Activated CD8-positive, alpha-beta memory T cell treated with anti-CD3 and anti-CD28 coated beads for 1 hour (primary cell): ENCODE measurements at regions not wholly inside any gene's neighbourhood (a gene's known extent, or its start where the extent isn't known, plus 50 kb on each side); places are given as distances from the start of the nearest gene placed in this dataset.
"Not testable (repeated sequence)": the region's sequence is repeated elsewhere in the genome, so short reads cannot be mapped to it uniquely, and the experiment has no call there.

Experiments
- DNase-seq, 2 donors: peaks; one replicate each; pipeline ENCODE4 v3.0.0-alpha.2; 2020; ENCODE audit warnings: low read depth in 1 of 2; ENCODE audit errors: extremely low read depth in 1 of 2

- no peak for DNase-seq
These were observed 351.7 kb upstream of the TNRC6C start for GRCh38 chr17:77606865-77607210.

DNA sequence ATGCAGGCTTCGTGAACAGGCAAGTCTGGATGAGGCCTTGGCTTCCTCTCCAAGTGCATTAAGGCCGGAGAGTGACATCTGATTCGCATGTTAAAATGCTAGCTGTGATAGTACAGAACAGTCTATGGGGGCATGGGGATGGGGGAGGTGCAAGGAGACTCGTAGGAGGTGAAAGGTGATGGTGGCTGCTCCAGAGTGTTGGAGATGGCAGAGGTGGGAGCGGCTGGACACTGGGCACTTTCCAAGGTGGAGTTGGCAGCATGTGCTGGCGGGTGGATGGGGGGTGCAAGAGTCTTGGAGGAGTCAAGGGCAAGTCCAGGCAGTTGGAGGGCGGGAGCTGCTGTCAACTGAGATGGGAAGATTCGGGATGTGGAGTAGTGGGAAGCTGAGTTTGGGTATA, 350.9 kb upstream of the TNRC6C start:
- DNase-seq: no peak

- no peak for DNase-seq
These were observed 350.1 kb upstream of the TNRC6C start for GRCh38 chr17:77608431-77608830.

DNA sequence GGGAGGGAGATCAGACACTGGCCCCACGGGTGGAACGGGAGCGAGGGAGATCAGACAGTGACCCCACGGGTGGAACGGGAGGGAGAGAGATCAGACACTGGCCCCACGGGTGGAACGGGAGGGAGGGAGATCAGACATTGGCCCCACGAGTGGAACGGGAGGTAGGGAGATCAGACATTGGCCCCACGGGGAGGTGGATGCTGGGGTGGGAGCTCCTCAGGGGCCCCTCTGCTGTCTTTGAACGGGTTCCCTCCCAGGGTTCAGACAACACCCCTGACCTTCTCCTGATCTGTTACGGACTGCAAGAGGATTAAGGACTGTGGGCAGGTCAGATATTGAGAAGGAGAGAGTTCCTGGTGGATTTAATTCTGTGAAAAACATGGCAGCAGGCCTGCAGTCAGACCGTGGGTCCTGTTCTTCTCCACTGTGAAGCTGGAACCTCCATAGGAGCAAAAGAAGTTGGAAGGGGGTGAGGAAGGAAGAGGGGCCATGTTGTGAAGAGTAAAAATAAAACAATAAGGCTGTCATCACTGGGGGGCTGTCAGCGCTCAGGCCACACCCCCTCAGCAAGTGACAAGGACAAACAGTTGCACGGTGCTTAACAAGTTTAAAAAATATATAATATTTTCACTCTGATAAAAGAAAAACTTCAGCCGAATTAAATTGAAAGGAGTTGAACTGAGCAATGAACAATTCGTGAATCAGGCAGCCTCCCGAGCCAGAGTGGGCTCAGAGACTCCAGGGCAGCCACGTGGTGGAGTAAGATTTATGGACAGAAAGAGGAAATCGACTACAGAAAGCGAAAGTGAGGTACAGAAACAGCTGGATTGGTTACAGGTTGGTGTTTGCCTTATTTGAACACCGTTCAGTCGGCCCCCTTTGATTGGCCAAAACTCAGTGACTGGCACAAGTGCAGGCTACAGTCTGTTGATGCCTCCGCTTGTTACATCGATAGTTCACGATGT, 348.7 kb upstream of the TNRC6C start:
- peak; percentile 15 to 19 for DNase-seq

- DNase-seq: no peak
These were observed 348.0 kb upstream of the TNRC6C start for GRCh38 chr17:77610518-77610893.

DNA sequence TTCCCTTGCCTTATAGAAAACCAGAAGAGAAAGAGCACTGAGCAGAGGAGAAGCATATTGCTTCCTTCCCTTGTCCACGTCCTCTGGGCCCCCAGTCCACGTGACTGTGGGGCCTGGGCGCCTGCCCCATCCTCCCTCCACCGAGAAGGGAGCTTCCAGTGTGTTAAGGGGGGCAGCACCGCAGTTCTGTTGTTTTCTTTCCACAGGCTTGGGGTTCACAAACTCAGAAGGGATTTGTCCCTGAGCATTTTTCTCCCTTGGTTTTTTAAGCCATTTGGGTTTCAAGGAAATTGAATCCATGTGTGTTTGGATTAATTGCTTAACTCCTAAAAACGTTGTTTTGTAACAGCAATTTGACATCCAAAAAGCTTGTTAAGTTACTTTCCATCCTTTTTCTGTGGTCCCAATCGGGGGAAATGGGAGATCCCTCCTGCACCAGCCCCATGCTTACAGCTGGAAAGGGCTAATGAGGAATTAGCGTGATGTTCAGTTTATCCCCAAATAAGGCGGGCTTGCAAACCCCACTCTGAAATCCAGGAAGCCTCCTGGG, 347.5 kb upstream of the TNRC6C start:
- DNase-seq: no peak

- DNase-seq: no peak
These were observed 346.6 kb upstream of the TNRC6C start for GRCh38 chr17:77611791-77612502.

- DNase-seq: no peak
These were observed 345.3 kb upstream of the TNRC6C start for GRCh38 chr17:77613218-77613617.

- no peak for DNase-seq
These were observed 344.9 kb upstream of the TNRC6C start for GRCh38 chr17:77613627-77614026.

DNA sequence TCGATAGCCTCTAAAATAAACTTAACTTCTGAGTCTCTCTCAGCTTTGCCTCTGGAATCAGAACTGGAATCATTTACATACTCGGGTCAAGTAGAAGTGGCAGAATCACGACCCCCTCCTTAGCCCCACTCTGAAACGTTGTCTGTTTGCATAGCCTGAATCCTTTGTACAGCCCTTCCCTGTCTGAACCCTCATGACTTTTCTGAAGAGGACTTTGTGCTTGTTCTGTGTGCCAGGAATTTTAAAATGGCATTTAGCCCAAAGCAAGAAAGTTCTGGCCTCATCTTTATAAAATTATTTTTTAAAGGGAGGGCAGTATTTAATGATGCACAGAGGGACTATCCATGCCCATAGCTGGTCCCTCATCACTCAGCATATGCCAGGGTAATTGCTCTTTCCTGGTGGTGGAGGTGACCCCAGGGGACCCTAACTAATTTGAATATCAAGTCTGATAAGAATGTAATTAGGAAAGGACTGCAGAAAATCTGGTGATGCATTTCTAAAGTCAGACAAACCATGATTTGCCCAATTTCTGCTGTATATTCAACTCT, 342.7 kb upstream of the TNRC6C start:
- no peak for DNase-seq

- no peak for DNase-seq
These were observed 342.2 kb upstream of the TNRC6C start for GRCh38 chr17:77616254-77616731.

- DNase-seq: no peak
These were observed 341.0 kb upstream of the TNRC6C start for GRCh38 chr17:77617516-77617915.

- no peak for DNase-seq
These were observed 340.3 kb upstream of the TNRC6C start for GRCh38 chr17:77618173-77618572.

DNA sequence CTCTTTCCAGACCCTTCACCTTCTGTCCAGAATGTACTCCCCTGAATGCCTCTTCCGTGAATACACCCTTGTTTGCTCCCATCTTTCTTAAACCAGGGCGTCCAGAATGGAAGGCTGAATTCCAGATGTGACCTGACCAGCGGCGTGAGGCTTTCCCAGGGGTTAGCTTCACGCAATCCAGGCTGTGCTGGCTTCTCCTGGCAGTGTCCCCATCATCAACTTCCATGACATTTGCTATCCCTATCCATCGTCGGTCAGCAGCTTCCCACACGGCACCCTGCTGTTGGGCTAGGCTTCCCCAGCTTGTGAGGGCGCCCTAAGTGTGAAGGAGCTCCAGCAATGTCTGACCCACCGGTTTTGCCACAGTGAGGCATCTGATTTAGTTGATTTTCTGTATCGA, 339.8 kb upstream of the TNRC6C start:
- no peak for DNase-seq

DNA sequence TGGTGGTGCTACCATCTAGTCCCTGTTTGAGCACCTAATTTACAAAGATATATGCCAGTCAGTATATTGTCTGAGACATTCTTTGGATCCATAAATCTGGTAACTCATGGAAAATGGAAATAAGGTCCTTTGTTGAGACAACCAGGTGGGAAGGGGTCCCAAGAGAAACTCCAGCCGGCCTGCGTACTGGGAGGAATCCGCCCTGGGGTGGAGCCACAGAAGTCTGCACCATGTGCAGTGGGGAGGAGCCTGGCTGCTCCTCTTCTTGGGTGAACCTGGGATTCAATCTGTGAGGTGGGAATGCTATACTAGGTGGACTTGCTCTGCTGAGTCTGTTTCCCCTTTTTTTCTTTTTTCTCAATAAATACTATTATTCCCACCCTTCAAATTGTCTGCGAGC, 339.2 kb upstream of the TNRC6C start:
- DNase-seq: no peak

GRCh38 chr17:77619851-77620250, 338.7 kb upstream of the TNRC6C start:
- no peak for DNase-seq

DNA sequence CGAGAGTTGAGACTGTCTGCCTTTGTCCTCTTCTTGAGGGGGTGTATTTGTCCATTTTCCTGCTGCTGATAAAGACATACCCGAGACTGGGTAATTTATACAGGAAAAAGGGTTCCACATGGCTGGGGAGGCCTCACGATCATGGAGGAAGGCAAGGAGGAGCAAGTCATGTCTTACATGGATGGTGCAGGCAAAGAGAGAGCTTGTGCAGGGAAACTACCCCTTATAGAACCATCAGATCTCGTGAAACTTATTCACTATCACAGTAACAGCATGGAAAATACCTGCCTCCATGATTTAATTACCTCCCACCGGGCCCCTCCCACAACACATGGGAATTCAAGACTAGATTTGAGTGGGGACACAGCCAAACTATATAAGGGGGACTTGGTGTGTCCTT, 338.2 kb upstream of the TNRC6C start:
- no peak for DNase-seq

DNA sequence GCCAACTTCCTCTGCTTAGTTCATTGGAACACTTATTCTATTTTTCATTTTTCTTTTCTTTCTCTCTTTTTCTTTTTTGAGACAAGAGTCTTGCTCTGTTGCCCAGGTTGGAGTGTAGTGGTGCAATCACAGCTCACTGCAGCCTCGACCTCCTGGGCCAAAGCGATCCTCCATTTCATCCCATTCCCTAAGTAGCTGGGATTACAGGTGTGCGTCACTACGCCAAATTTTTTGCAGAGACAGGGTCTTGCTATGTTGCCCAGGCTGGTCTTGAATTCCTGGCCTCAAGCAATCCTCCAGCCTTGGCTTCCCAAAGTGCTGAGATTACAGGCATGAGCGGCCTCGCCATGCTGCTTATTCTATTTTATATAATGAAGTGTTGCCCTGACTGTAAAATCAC, 336.4 kb upstream of the TNRC6C start:
- not testable (repeated sequence) for DNase-seq

GRCh38 chr17:77622647-77623046, 335.9 kb upstream of the TNRC6C start:
- DNase-seq: no peak

DNA sequence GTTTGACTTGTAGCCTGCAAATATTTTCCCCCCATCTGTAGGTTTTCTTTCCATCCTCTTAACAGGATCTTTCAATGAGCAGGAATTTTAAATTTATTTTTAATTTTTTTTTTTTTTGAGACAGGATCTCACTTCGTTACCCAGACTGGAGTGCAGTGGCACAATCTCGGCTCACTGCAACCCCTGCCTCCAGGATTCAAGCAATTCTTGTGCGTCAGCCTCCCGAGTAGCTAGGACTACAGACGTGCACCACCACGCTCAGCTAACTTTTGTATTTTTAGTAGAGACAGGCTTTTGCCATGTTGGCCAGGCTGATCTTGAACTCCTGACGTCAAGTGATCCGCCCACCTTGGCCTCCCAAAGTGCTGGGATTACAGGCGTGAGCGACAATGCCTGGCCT, 335.2 kb upstream of the TNRC6C start:
- not testable (repeated sequence) for DNase-seq

GRCh38 chr17:77628035-77628434, 330.5 kb upstream of the TNRC6C start:
- DNase-seq: no peak
